SK-MEL-5 (cell line): ENCODE measurements at regions not wholly inside any gene's neighbourhood (a gene's known extent, or its start where the extent isn't known, plus 50 kb on each side); places are given as distances from the start of the nearest gene placed in this dataset.
"Not testable (repeated sequence)": the region's sequence is repeated elsewhere in the genome, so short reads cannot be mapped to it uniquely, and the experiment has no call there.

Experiments used
- DNase-seq: peaks from one replicate; pipeline ENCODE4 v3.0.0-alpha.2; 2016; ENCODE audit warnings: low read depth, low spot score
- in situ Hi-C: cut with HindIII; loops from 2 replicates; pipeline ENCODE4 v1.10.0; 2016; ENCODE audit warnings: low sequenced_read_pairs, high pct_unique_total_duplicates, low pct_unique_long_range_greater_than_20kb

DNA sequence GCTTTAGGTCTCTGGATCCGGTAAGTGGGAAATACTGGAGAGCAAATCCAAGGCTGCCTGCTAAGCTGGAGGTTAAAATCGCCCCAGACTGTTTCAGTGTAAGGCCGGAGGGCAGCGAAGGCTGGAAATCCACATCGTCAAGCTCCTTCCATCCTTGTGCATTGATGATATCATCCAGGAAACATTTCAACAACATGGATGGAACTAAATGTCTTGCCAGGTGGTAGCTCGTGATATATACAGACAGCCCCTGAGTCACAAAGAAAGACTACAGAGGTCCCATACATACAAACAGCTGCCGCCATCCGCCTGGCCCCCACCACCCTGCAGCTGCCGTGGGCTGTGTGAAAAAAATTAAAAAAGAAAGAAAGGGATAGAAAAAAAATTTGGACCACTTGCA lies 148.9 kb upstream of the RBPJ start:
- no peak for DNase-seq
- in situ Hi-C loops, result no loop called here

DNA sequence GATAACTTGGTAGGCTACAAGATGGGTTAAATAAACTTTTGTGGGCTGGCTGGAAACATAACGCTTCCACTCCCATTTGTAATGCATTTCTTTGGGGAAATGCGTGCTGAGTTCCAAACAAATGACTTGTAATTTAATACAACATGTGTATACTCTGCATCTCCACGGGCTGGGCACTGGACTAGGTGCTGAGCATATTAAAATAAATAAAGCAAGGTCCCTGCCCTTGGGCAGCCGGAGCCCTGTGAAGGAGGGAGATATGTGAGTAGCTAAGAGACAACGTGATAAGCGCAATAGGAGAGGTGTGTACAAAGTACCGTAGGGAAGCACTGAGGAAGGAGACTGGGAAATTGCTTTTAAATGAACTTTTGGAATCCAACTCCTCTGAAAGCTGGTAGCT lies 147.2 kb upstream of the RBPJ start:
- no peak for DNase-seq
- in situ Hi-C loops, result no loop called here

GRCh38 chr4:26174027-26174426 lies 146.8 kb upstream of the RBPJ start:
- no peak for DNase-seq
- in situ Hi-C loops, result no loop called here

GRCh38 chr4:26175006-26175786 lies 145.6 kb upstream of the RBPJ start:
- in situ Hi-C loops, result no loop called here
- no peak for DNase-seq

GRCh38 chr4:26175905-26176470 lies 144.8 kb upstream of the RBPJ start:
- no peak for DNase-seq
- in situ Hi-C loops, result no loop called here

- DNase-seq, result no peak
- in situ Hi-C loops, result no loop called here
Observed at GRCh38 chr4:26176598-26177149, 144.1 kb upstream of the RBPJ start.

GRCh38 chr4:26178854-26179253 lies 142.0 kb upstream of the RBPJ start:
- peak; percentile 41 for DNase-seq
- in situ Hi-C loops, result no loop called here

- in situ Hi-C loops, result no loop called here
- no peak for DNase-seq
Observed at GRCh38 chr4:26179316-26179760, 141.5 kb upstream of the RBPJ start.

DNA sequence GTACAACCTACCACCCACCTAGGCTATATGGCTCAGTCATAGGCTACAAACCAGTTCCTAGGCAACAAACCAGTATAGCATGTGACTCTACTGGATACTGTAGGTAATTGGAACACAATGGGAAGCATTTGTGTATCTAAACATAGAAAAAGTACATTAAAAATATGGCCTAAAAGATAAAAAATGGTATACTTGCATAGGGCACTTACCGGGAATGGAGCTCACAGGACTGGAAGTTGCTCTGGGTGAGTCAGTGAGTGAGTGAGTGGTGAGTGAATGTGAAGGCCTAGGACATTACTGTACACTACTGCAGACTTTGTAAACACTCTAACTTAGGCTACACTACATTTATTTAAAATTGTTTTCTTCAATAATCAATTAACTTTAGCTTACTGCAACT lies 139.2 kb upstream of the RBPJ start:
- in situ Hi-C loops, result no loop called here
- DNase-seq, result no peak

DNA sequence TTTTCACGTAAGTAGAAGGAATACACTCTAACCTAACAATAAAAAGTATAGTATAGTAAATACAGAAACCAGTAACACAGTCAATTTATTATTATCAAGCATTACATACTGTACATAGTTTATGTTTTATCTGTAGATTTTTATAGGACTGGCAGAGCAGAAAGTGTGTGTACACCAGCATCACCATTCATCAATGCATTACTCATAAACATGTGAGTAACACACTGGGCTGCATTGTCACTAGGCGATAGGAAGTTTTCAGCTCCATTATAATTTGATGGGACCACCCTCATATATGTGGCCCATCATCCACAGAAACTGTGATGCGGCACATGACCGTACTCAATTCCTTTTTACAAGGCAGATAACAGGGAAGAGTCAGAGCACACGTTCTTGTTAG lies 137.8 kb upstream of the RBPJ start:
- peak; percentile 15 for DNase-seq
- in situ Hi-C loops, result no loop called here

GRCh38 chr4:26185436-26185835 lies 135.4 kb upstream of the RBPJ start:
- in situ Hi-C loops, result no loop called here
- DNase-seq, result no peak

- DNase-seq, result no peak
- in situ Hi-C loops, result no loop called here
Observed at GRCh38 chr4:26191353-26191752, 129.5 kb upstream of the RBPJ start.

- DNase-seq, result peak; percentile 23
- in situ Hi-C loops, result no loop called here
Observed at GRCh38 chr4:26192899-26193869, 127.6 kb upstream of the RBPJ start.

- DNase-seq, result no peak
- in situ Hi-C loops, result no loop called here
Observed at GRCh38 chr4:26194764-26195163, 126.0 kb upstream of the RBPJ start.

- in situ Hi-C loops, result no loop called here
Observed at GRCh38 chr4:26196567-26196966, 124.2 kb upstream of the RBPJ start.

DNA sequence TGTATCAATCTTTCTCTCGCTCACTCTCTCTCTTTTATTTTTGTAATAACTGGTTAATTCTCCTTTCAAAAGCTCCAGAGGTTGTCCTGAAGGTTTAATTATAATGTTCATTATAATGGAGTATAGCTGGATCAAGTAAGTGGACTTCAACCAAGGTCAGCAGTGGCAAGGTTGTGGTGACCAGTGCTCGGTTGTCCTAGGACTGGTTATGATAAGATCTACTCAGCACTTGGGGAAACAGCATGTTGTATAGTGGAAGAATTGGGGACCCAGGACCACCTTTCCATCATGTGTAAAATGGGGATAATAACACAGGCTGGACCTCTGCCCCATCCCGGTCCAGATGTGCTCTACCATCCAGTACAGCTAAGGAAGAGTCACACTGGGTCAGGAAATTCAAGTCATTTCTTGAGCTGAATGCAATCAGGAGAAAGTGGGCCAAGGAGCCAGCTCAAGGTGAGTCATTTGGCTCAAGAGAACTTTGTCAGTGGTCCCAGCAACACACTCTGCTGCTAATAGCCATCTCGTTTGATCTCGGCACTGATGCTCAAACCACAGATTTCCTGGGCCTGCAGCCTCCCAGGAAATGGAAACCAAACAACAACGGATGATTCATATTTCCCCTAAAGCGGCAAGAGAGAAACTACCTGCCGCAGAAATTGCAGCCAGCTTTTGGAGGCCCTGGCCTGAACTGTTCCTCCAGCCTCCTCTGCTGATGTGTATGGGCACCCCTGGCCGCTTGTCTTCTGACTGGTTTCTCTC lies 123.6 kb upstream of the RBPJ start:
- no peak for DNase-seq
- in situ Hi-C loops, result no loop called here

More at GRCh38 chr4:26196567-26196966, 124.2 kb upstream of the RBPJ start:
- DNase-seq, result no peak

DNA sequence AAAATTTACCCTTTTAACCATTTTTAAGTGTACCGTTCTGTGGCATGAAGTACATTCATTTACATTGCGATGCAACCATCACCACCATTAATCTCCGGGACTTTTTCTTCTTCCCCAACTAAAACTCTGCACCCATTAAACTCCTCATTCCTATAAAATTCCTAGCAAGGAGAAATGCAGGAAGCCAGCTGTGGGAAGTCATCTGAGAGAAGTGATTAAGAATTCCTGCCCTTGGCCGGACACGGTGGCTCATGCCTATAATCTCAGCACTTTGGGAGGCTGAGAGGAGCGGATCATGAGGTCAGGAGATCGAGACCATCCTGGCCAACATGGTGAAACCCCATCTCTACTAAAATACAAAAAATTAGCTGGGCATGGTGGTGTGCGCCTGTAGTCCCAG lies 121.9 kb upstream of the RBPJ start:
- DNase-seq, in situ Hi-C loops: not testable (repeated sequence)
